EL (cell line): ENCODE measurements at regions not wholly inside any gene's neighbourhood (a gene's known extent, or its start where the extent isn't known, plus 50 kb on each side); places are given as distances from the start of the nearest gene placed in this dataset.

Experiments used
- DNase-seq: peaks from one replicate; pipeline ENCODE4 v3.0.0-alpha.2; 2016

- no peak for DNase-seq
These were observed 2119.8 kb upstream of the CELF4 start for GRCh38 chr18:39685303-39685902.

- no peak for DNase-seq
These were observed 2115.5 kb upstream of the CELF4 start for GRCh38 chr18:39681061-39681460.

- no peak for DNase-seq
These were observed 2110.3 kb upstream of the CELF4 start for GRCh38 chr18:39675906-39676305.

- peak; percentile 36 for DNase-seq
These were observed 2109.8 kb upstream of the CELF4 start for GRCh38 chr18:39675368-39675767.

GRCh38 chr18:39672171-39672570 lies 2106.6 kb upstream of the CELF4 start:
- no peak for DNase-seq

- peak; percentile 18 for DNase-seq
These were observed 2102.3 kb upstream of the CELF4 start for GRCh38 chr18:39667905-39668304.

GRCh38 chr18:39666541-39666940 lies 2100.9 kb upstream of the CELF4 start:
- no peak for DNase-seq

- no peak for DNase-seq
These were observed 2096.3 kb upstream of the CELF4 start for GRCh38 chr18:39661856-39662366.

GRCh38 chr18:39660141-39660540 lies 2094.5 kb upstream of the CELF4 start:
- peak; percentile 47 for DNase-seq

GRCh38 chr18:39655341-39655740 lies 2089.7 kb upstream of the CELF4 start:
- no peak for DNase-seq

GRCh38 chr18:39653221-39653620 lies 2087.6 kb upstream of the CELF4 start:
- no peak for DNase-seq

GRCh38 chr18:39648616-39649015 lies 2083.0 kb upstream of the CELF4 start:
- no peak for DNase-seq

GRCh38 chr18:39647627-39648534 lies 2082.3 kb upstream of the CELF4 start:
- peak; percentile 70 for DNase-seq

- no peak for DNase-seq
These were observed 2072.6 kb upstream of the CELF4 start for GRCh38 chr18:39638224-39638623.

GRCh38 chr18:39636931-39637330 lies 2071.3 kb upstream of the CELF4 start:
- DNase-seq: no peak

GRCh38 chr18:39635966-39636365 lies 2070.4 kb upstream of the CELF4 start:
- DNase-seq: no peak

GRCh38 chr18:39635192-39635591 lies 2069.6 kb upstream of the CELF4 start:
- DNase-seq: no peak

- no peak for DNase-seq
These were observed 2062.3 kb upstream of the CELF4 start for GRCh38 chr18:39627936-39628335.

- peak; percentile 67 for DNase-seq
These were observed 2059.4 kb upstream of the CELF4 start for GRCh38 chr18:39624961-39625360.

- peak; percentile 34 for DNase-seq
These were observed 2056.8 kb upstream of the CELF4 start for GRCh38 chr18:39622431-39622830.

GRCh38 chr18:39620551-39621168 lies 2055.1 kb upstream of the CELF4 start:
- DNase-seq: no peak

- no peak for DNase-seq
These were observed 2052.8 kb upstream of the CELF4 start for GRCh38 chr18:39618265-39619003.
